Endodermal cell (in vitro differentiated cells): ENCODE measurements at regions not wholly inside any gene's neighbourhood (a gene's known extent, or its start where the extent isn't known, plus 50 kb on each side); places are given as distances from the start of the nearest gene placed in this dataset.

Experiments used
- DNase-seq: peaks from one replicate; pipeline ENCODE4 v3.0.0-alpha.2; 2017
- H3K27ac ChIP-seq: 2 replicates; pipeline ENCODE4 v1.5.1; 2013; ENCODE audit warnings: mild to moderate bottlenecking, low read depth, low read length, moderate library complexity
- H3K27me3 ChIP-seq: 2 replicates; pipeline ENCODE4 v1.6.1; 2013; ENCODE audit warnings: mild to moderate bottlenecking, low read length, moderate library complexity; ENCODE audit not compliant: insufficient read depth, control insufficient read depth, poor library complexity, severe bottlenecking
- H3K36me3 ChIP-seq: 2 replicates; pipeline ENCODE4 v1.7.0; 2013; ENCODE audit warnings: mild to moderate bottlenecking, low read length, moderate library complexity; ENCODE audit not compliant: control insufficient read depth, insufficient read depth
- H3K4me1 ChIP-seq: one replicate; pipeline ENCODE4 v1.7.0; 2013; ENCODE audit warnings: low read length; ENCODE audit not compliant: control insufficient read depth, insufficient read depth
- H3K4me3 ChIP-seq: 2 replicates; pipeline ENCODE4 v1.5.1; 2013; ENCODE audit warnings: mild to moderate bottlenecking, low read length, moderate library complexity
- H3K9ac ChIP-seq: 2 replicates; pipeline ENCODE4 v1.6.1; 2013; ENCODE audit warnings: mild to moderate bottlenecking, low read length, moderate library complexity; ENCODE audit not compliant: poor library complexity, severe bottlenecking; ENCODE audit errors: extremely low read depth
- H3K9me3 ChIP-seq: 2 replicates; pipeline ENCODE4 v1.6.1; 2013; ENCODE audit warnings: mild to moderate bottlenecking, low read length, moderate library complexity; ENCODE audit not compliant: control insufficient read depth
- H3K27ac Mint-ChIP-seq: 2 replicates; pipeline ENCODE4 v1.8.0; 2020; ENCODE audit warnings: mixed read lengths
- H3K27me3 Mint-ChIP-seq: 2 replicates; pipeline ENCODE4 v1.8.0; 2021; ENCODE audit warnings: mild to moderate bottlenecking, mixed read lengths; ENCODE audit not compliant: insufficient read depth
- H3K36me3 Mint-ChIP-seq: 2 replicates; pipeline ENCODE4 v1.8.0; 2020; ENCODE audit warnings: low read depth, mixed read lengths
- H3K4me1 Mint-ChIP-seq: 2 replicates; pipeline ENCODE4 v1.8.0; 2020; ENCODE audit warnings: mixed read lengths
- H3K4me3 Mint-ChIP-seq: 2 replicates; pipeline ENCODE4 v1.8.0; 2020; ENCODE audit warnings: mild to moderate bottlenecking, moderate library complexity, mixed read lengths
- H3K9me3 Mint-ChIP-seq: 2 replicates; pipeline ENCODE4 v1.8.0; 2020; ENCODE audit warnings: mild to moderate bottlenecking, mixed read lengths
- WGBS, 2 experiments: methylation state at CpG; one replicate each; pipeline versions ENCODE4 v1.1.5 to v1.1.7; 2013; ENCODE audit warnings: missing lambda C conversion rate in 2 of 2, mixed read lengths in 1 of 2; ENCODE audit not compliant: insufficient coverage in 1 of 2, insufficient read length in 1 of 2; 5-methylcytosine and 5-hydroxymethylcytosine counted together
- TF ChIP-seq, protein P1 (sequence below): fragments of 200-600 bp; sonication (generic); conservative IDR thresholded peaks from 2 replicates; pipeline ENCODE4 v1.5.0; 2021; ENCODE audit warnings: antibody characterized with exemption, mild to moderate bottlenecking

DNA sequence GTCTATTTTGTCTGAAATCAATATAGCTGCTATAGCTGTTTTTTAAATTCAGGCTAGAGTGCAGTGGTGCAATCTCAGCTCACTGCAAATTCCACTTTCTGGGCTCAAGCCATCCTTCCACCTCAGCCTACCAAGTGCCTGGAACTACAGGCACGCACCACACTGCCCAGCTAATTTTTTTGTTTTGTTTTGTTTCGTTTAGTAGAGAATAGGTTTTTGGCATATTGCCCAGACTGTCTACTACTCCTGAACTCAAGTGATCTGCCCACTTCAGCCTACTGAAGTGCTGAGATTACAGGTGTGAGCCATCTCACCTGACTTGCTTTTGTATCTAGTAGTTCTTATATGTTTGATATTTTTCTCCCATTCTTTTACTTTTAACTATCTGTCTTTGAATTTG is 259.7 kb downstream of the CDH19 start:
- H3K27me3 Mint-ChIP-seq = no peaks in the 10 kb centered on the region
- H3K9me3 ChIP-seq = no peaks in the 10 kb centered on the region

DNA sequence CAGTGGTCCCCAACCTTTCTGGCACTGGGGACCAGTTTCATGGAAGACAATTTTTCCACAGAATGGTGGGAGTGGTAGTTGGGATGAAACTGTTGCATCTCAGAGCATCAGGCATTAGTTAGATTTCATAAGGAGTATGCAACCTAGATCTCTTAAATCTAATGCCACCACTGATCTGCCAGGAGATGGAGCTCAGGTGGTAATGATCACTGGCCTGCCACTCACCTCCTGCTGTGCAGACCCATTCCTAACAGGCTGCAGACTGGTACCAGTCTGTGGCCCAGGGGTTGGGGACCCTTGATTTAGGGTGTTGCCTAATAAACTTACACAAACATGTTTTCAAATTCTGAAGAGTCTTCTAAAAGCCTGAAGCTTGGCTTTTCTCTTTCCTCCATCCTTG is 261.3 kb downstream of the CDH19 start:
- Mint-ChIP-seq H3K36me3 (no peaks in the 10 kb centered on the region), H3K4me1 (no peaks in the 10 kb centered on the region), H3K4me3 (no peak overlapping the region), H3K27me3 (no peaks in the 10 kb centered on the region), H3K9me3 (no peaks in the 10 kb centered on the region), H3K27ac (no peak overlapping the region)
- Histone ChIP-seq H3K4me3 (no peak overlapping the region), H3K4me1 (no peaks in the 10 kb centered on the region), H3K36me3 (no peaks in the 10 kb centered on the region), H3K27ac (no peak overlapping the region), H3K9me3 (no peaks in the 10 kb centered on the region), H3K9ac (no peak overlapping the region), H3K27me3 (no peaks in the 10 kb centered on the region)
- DNase-seq = no peak
- TF ChIP-seq, protein P1, sequence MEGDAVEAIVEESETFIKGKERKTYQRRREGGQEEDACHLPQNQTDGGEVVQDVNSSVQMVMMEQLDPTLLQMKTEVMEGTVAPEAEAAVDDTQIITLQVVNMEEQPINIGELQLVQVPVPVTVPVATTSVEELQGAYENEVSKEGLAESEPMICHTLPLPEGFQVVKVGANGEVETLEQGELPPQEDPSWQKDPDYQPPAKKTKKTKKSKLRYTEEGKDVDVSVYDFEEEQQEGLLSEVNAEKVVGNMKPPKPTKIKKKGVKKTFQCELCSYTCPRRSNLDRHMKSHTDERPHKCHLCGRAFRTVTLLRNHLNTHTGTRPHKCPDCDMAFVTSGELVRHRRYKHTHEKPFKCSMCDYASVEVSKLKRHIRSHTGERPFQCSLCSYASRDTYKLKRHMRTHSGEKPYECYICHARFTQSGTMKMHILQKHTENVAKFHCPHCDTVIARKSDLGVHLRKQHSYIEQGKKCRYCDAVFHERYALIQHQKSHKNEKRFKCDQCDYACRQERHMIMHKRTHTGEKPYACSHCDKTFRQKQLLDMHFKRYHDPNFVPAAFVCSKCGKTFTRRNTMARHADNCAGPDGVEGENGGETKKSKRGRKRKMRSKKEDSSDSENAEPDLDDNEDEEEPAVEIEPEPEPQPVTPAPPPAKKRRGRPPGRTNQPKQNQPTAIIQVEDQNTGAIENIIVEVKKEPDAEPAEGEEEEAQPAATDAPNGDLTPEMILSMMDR = no peak

More for the DNA sequence above, 259.7 kb downstream of the CDH19 start:
- WGBS, 2 experiments = 70 to 86% methylated on average over 1 to 2 of the region's 2 CpGs
- H3K4me1 ChIP-seq = no peaks in the 10 kb centered on the region
- no peak overlapping the region for H3K9ac ChIP-seq
- no peaks in the 10 kb centered on the region for H3K36me3 Mint-ChIP-seq
- no peak overlapping the region for H3K4me3 Mint-ChIP-seq
- H3K9me3 Mint-ChIP-seq = no peaks in the 10 kb centered on the region
- no peaks in the 10 kb centered on the region for H3K4me1 Mint-ChIP-seq
- no peak overlapping the region for H3K4me3 ChIP-seq
- no peaks in the 10 kb centered on the region for H3K36me3 ChIP-seq
- no peak overlapping the region for H3K27ac ChIP-seq
- H3K27me3 ChIP-seq = no peaks in the 10 kb centered on the region
- TF ChIP-seq, protein P1 = no peak
- no peak overlapping the region for H3K27ac Mint-ChIP-seq
- no peak for DNase-seq

DNA sequence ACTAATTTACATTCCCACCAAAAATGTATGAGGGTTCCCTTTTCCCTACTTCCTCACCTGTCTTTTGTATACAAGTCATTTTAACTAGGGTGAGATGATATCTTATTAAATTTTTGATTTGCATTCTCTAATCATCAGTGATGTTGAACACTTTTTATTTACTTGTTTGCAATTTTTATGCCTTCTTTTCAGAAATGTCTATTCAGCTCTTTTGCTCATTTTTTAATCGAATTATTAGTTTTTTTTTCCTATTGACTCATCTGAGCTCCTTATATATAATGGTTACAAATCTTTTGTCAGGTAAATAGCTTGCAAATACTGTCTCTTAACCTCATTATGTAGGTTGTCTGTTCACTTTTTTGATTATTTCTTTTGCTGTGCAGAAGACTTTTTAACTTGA is 269.4 kb downstream of the CDH19 start:
- TF ChIP-seq, protein P1 = no peak
- no peak for DNase-seq
- Mint-ChIP-seq H3K4me1 (no peaks in the 10 kb centered on the region), H3K9me3 (no peaks in the 10 kb centered on the region), H3K36me3 (no peaks in the 10 kb centered on the region), H3K4me3 (no peak overlapping the region), H3K27ac (no peak overlapping the region), H3K27me3 (no peaks in the 10 kb centered on the region)
- 86% methylated on average over 1 of the region's 1 CpG; no CpG with 5 or more reads in 1 of the 2 experiments for WGBS, 2 experiments
- no peak overlapping the region for H3K27ac ChIP-seq
- no peaks in the 10 kb centered on the region for H3K36me3 ChIP-seq
- H3K4me3 ChIP-seq = no peak overlapping the region
- no peak overlapping the region for H3K9ac ChIP-seq
- no peaks in the 10 kb centered on the region for H3K4me1 ChIP-seq
- H3K9me3 ChIP-seq = no peaks in the 10 kb centered on the region
- H3K27me3 ChIP-seq = no peaks in the 10 kb centered on the region
